ENCODE measurements at regions not wholly inside any gene's neighbourhood (a gene's known extent, or its start where the extent isn't known, plus 50 kb on each side); places are given as distances from the start of the nearest gene placed in this dataset.
"Not testable (repeated sequence)": the region's sequence is repeated elsewhere in the genome, so short reads cannot be mapped to it uniquely, and the experiment has no call there.

- TF ChIP-seq, protein P1, sequence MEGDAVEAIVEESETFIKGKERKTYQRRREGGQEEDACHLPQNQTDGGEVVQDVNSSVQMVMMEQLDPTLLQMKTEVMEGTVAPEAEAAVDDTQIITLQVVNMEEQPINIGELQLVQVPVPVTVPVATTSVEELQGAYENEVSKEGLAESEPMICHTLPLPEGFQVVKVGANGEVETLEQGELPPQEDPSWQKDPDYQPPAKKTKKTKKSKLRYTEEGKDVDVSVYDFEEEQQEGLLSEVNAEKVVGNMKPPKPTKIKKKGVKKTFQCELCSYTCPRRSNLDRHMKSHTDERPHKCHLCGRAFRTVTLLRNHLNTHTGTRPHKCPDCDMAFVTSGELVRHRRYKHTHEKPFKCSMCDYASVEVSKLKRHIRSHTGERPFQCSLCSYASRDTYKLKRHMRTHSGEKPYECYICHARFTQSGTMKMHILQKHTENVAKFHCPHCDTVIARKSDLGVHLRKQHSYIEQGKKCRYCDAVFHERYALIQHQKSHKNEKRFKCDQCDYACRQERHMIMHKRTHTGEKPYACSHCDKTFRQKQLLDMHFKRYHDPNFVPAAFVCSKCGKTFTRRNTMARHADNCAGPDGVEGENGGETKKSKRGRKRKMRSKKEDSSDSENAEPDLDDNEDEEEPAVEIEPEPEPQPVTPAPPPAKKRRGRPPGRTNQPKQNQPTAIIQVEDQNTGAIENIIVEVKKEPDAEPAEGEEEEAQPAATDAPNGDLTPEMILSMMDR (IDR thresholded peaks at IDR 0.05; ENCODE audit: control insufficient read depth, insufficient read depth, low read depth, low read length, missing control alignments), result no peak
- DNase-seq (ENCODE audit: low read depth), result no peak
- no peak overlapping the region for H3K4me3 ChIP-seq (ENCODE audit: control insufficient read depth, low read depth, low read length)
These were observed 109.1 kb upstream of the TRPC4 start for GRCh38 chr13:37978680-37979079.

GRCh38 chr13:37968555-37968954 lies 99.0 kb upstream of the TRPC4 start:
- TF ChIP-seq, protein P1 (IDR thresholded peaks at IDR 0.05; ENCODE audit: control insufficient read depth, insufficient read depth, low read depth, low read length, missing control alignments), result no peak
- DNase-seq (ENCODE audit: low read depth), result no peak
- H3K4me3 ChIP-seq (ENCODE audit: control insufficient read depth, low read depth, low read length), result no peak overlapping the region

GRCh38 chr13:37966266-37966665 lies 96.7 kb upstream of the TRPC4 start:
- H3K4me3 ChIP-seq (ENCODE audit: control insufficient read depth, low read depth, low read length), result no peak overlapping the region
- TF ChIP-seq, protein P1 (IDR thresholded peaks at IDR 0.05; ENCODE audit: control insufficient read depth, insufficient read depth, low read depth, low read length, missing control alignments), result no peak
- DNase-seq (ENCODE audit: low read depth), result no peak

- no peak for DNase-seq (ENCODE audit: low read depth)
- TF ChIP-seq, protein P1 (IDR thresholded peaks at IDR 0.05; ENCODE audit: control insufficient read depth, insufficient read depth, low read depth, low read length, missing control alignments), result peak; percentile 30
- H3K4me3 ChIP-seq (ENCODE audit: control insufficient read depth, low read depth, low read length), result no peak overlapping the region
These were observed 90.9 kb upstream of the TRPC4 start for GRCh38 chr13:37960427-37960826.

GRCh38 chr13:37959284-37959683 lies 89.7 kb upstream of the TRPC4 start:
- TF ChIP-seq, protein P1 (IDR thresholded peaks at IDR 0.05; ENCODE audit: control insufficient read depth, insufficient read depth, low read depth, low read length, missing control alignments), result no peak
- no peak for DNase-seq (ENCODE audit: low read depth)
- H3K4me3 ChIP-seq (ENCODE audit: control insufficient read depth, low read depth, low read length), result no peak overlapping the region

- no peak overlapping the region for H3K4me3 ChIP-seq (ENCODE audit: control insufficient read depth, low read depth, low read length)
- TF ChIP-seq, protein P1 (IDR thresholded peaks at IDR 0.05; ENCODE audit: control insufficient read depth, insufficient read depth, low read depth, low read length, missing control alignments), result no peak
- no peak for DNase-seq (ENCODE audit: low read depth)
These were observed 87.0 kb upstream of the TRPC4 start for GRCh38 chr13:37956536-37956935.

GRCh38 chr13:37954597-37954996 lies 85.0 kb upstream of the TRPC4 start:
- DNase-seq (ENCODE audit: low read depth); H3K4me3 ChIP-seq (ENCODE audit: control insufficient read depth, low read depth, low read length): not testable (repeated sequence)

Measured in AG09309 (cell line).